Liver (tissue), 8 donors: ENCODE measurements at regions not wholly inside any gene's neighbourhood (a gene's known extent, or its start where the extent isn't known, plus 50 kb on each side); places are given as distances from the start of the nearest gene placed in this dataset.

ENCODE experiments used
- DNase-seq: peaks from one replicate; pipeline ENCODE4 v3.0.0-alpha.2; 2017; ENCODE audit warnings: low spot score
- H3K27ac ChIP-seq, 2 donors: one replicate each; pipeline ENCODE4 v1.7.0; 2013; ENCODE audit warnings: inconsistent platforms in 2 of 2, low read length in 2 of 2, control low read depth in 1 of 2, low read depth in 1 of 2, mild to moderate bottlenecking in 1 of 2
- H3K27me3 ChIP-seq, 4 donors: one replicate each; pipeline versions ENCODE4 v1.6.1 to v1.7.0; 2013; ENCODE audit warnings: low read length in 3 of 4, inconsistent platforms in 1 of 4, mild to moderate bottlenecking in 1 of 4, moderate library complexity in 1 of 4; ENCODE audit not compliant: control insufficient read depth in 4 of 4, insufficient read depth in 4 of 4
- H3K36me3 ChIP-seq, 4 donors: one replicate each; pipeline versions ENCODE4 v1.6.1 to v1.7.0; 2013; ENCODE audit warnings: low read length in 3 of 4, mild to moderate bottlenecking in 3 of 4, low read depth in 1 of 4, moderate library complexity in 1 of 4; ENCODE audit not compliant: control insufficient read depth in 4 of 4, insufficient read depth in 3 of 4
- H3K4me1 ChIP-seq, 4 donors: one replicate each; pipeline versions ENCODE4 v1.6.1 to v1.7.0; 2013; ENCODE audit warnings: low read length in 3 of 4, mild to moderate bottlenecking in 3 of 4, moderate library complexity in 1 of 4; ENCODE audit not compliant: control insufficient read depth in 4 of 4, insufficient read depth in 4 of 4
- H3K4me3 ChIP-seq, 3 donors: one replicate each; pipeline versions ENCODE4 v1.6.1 to v1.7.0; 2013; ENCODE audit warnings: low read length in 3 of 3, control low read depth in 1 of 3, low read depth in 1 of 3, mild to moderate bottlenecking in 1 of 3
- H3K9ac ChIP-seq, 2 donors: one replicate each; pipeline ENCODE4 v1.7.0; 2013; ENCODE audit warnings: low read length in 2 of 2, mild to moderate bottlenecking in 2 of 2, moderate library complexity in 2 of 2, control low read depth in 1 of 2, low read depth in 1 of 2
- H3K9me3 ChIP-seq, 4 donors: one replicate each; pipeline versions ENCODE4 v1.6.1 to v1.7.0; 2013; ENCODE audit warnings: low read length in 3 of 4; ENCODE audit not compliant: control insufficient read depth in 4 of 4
- ATF3 ChIP-seq: IDR thresholded peaks from 2 replicates; pipeline ENCODE4 v1.6.1; 2016; ENCODE audit warnings: antibody characterized with exemption
- CTCF ChIP-seq: fragments of 150-350 bp; IDR thresholded peaks from 2 replicates; pipeline ENCODE4 v1.5.1; 2017; ENCODE audit warnings: improper control_type of control experiment, low read depth, low read length; ENCODE audit not compliant: missing input control
- FOXA2 ChIP-seq: IDR thresholded peaks from 2 replicates; pipeline ENCODE4 v1.6.1; 2016; ENCODE audit warnings: antibody characterized with exemption
- GABPA ChIP-seq, 2 donors: IDR thresholded peaks in 1 of 2; conservative IDR thresholded peaks in 1 of 2; 2 replicates each; pipeline ENCODE4 v1.6.1; 2016; ENCODE audit warnings: antibody characterized with exemption in 2 of 2, mild to moderate bottlenecking in 1 of 2, moderate library complexity in 1 of 2
- HNF4A ChIP-seq, 2 donors: conservative IDR thresholded peaks; 2 replicates each; pipeline ENCODE4 v1.6.1; 2016; ENCODE audit warnings: antibody characterized with exemption in 2 of 2, mild to moderate bottlenecking in 2 of 2
- HNF4G ChIP-seq: IDR thresholded peaks from 2 replicates; pipeline ENCODE4 v1.6.1; 2016; ENCODE audit warnings: antibody characterized with exemption
- JUND ChIP-seq, 2 donors: IDR thresholded peaks; 2 replicates each; pipeline ENCODE4 v1.6.1; 2016; ENCODE audit warnings: antibody characterized with exemption in 2 of 2
- MAX ChIP-seq: IDR thresholded peaks from 2 replicates; pipeline ENCODE4 v1.6.1; 2016; ENCODE audit warnings: antibody characterized with exemption
- NR2F2 ChIP-seq: IDR thresholded peaks from 2 replicates; pipeline ENCODE4 v1.6.1; 2016; ENCODE audit warnings: antibody characterized with exemption
- REST ChIP-seq: IDR thresholded peaks from 2 replicates; pipeline ENCODE4 v1.6.1; 2016; ENCODE audit warnings: antibody characterized with exemption, mild to moderate bottlenecking
- RXRA ChIP-seq, 2 donors: IDR thresholded peaks; 2 replicates each; pipeline ENCODE4 v1.6.1; 2017 to 2018; ENCODE audit warnings: antibody characterized with exemption in 2 of 2, mild to moderate bottlenecking in 1 of 2
- YY1 ChIP-seq: IDR thresholded peaks from 2 replicates; pipeline ENCODE4 v1.6.1; 2016; ENCODE audit warnings: antibody characterized with exemption, mild to moderate bottlenecking
- ZBTB33 ChIP-seq: IDR thresholded peaks from 2 replicates; pipeline ENCODE4 v1.6.1; 2016; ENCODE audit warnings: antibody characterized with exemption
- WGBS: extraction: QIAGEN DNeasy Blood & Tissue Kit; methylation state at CpG from one replicate; pipeline ENCODE4 v1.1.7; 2013; 5-methylcytosine and 5-hydroxymethylcytosine counted together
- donor health status: healthy.
- donor health status: healthy.
- donor health status: healthy.
- donor health status: healthy.
- donor health status: healthy.

- DNase-seq = no peak
- 68% methylated on average over 3 of the region's 3 CpGs for WGBS
- no peak overlapping the region for H3K4me3 ChIP-seq
- H3K9me3 ChIP-seq = no peaks in the 10 kb centered on the region
- no peaks in the 10 kb centered on the region for H3K27me3 ChIP-seq
- H3K9ac ChIP-seq = no peak overlapping the region
- no peaks in the 10 kb centered on the region for H3K4me1 ChIP-seq
- no peak for TF ChIP-seq RXRA (IDR thresholded peaks at IDR 0.05)
- no peak for TF ChIP-seq MAX
- no peak overlapping the region for H3K27ac ChIP-seq
- H3K36me3 ChIP-seq = no peaks in the 10 kb centered on the region
These were observed 429.1 kb upstream of the HTR1E start for GRCh38 chr6:86508230-86508629.

- Histone ChIP-seq H3K9me3 (no peaks in the 10 kb centered on the region), H3K36me3 (no peaks in the 10 kb centered on the region), H3K4me3 (no peak overlapping the region), H3K4me1 (no peaks in the 10 kb centered on the region), H3K27ac (no peak overlapping the region), H3K27me3 (no peaks in the 10 kb centered on the region), H3K9ac (no peak overlapping the region)
- WGBS = 28% methylated on average over 3 of the region's 3 CpGs
- DNase-seq = no peak
- no peak for TF ChIP-seq FOXA2
- TF ChIP-seq HNF4G = no peak
- no peak for TF ChIP-seq ZBTB33
- no peak for TF ChIP-seq YY1
- no peak for TF ChIP-seq JUND (IDR thresholded peaks at IDR 0.05)
- no peak for TF ChIP-seq ATF3
- no peak for TF ChIP-seq REST
- TF ChIP-seq NR2F2 = no peak
- no peak for TF ChIP-seq CTCF
- no peak for TF ChIP-seq GABPA (IDR thresholded peaks at IDR 0.05 in 1 of 2, conservative IDR thresholded peaks at IDR 0.05 in 1 of 2)
- no peak for TF ChIP-seq HNF4A (conservative IDR thresholded peaks at IDR 0.05)
- TF ChIP-seq RXRA (IDR thresholded peaks at IDR 0.05) = no peak
These were observed 434.8 kb upstream of the HTR1E start for GRCh38 chr6:86502497-86502896.
